ENCODE measurements at regions not wholly inside any gene's neighbourhood (a gene's known extent, or its start where the extent isn't known, plus 50 kb on each side); places are given as distances from the start of the nearest gene placed in this dataset.

DNA sequence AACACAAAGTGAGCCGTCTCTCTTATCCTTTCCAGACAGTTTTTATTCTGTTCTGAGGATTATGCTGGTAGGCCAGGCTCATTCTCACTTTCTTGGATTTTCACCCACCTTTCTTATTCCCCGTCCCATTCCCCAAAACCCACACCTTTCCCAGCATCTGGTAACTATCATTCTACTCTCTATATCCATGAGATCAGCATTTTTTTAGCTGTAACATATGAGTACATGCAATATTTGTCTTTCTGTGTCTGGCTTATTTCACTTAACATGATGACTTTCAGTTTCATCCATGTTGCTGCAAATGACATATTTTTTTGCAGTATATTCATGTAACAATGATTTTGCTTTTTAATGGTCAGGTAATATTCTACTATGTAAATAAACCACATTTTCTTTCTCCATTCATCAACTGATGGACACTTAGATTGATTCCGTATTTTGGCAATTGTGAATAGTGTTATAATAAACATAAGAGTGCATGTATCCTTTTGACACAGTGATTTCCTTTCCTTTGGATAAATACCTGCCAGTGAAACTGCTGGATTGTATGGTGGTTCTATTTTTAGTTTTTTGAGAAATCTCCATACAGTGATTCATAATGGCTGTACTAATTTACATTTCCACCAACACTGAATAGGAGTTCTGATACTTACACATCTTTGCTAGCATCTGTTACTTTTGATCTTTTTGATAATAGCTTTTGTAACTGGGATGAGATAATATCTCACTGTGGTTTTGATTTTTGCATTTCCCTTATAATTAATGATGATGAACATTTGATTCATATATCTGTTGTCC, 289.3 kb downstream of the RPRM start:
- H3K27ac ChIP-seq, result no peak overlapping the region
- no peak for DNase-seq
- intact Hi-C loops (cut with DNase I; ENCODE audit: low total_unique reads), result no loop called here
- WGBS, 5 donors, result 85 to 96% (median 88%) methylated on average over 3 of the region's 3 CpGs
- no peak overlapping the region for H3K4me3 ChIP-seq
- H3K36me3 ChIP-seq, result no peaks in the 10 kb centered on the region
- no peaks in the 10 kb centered on the region for H3K4me1 ChIP-seq
- peaks cover 5 to 41% (median 32%) of the 10 kb centered on the region in 8 donors for H3K9me3 ChIP-seq
- TF ChIP-seq, protein P1, sequence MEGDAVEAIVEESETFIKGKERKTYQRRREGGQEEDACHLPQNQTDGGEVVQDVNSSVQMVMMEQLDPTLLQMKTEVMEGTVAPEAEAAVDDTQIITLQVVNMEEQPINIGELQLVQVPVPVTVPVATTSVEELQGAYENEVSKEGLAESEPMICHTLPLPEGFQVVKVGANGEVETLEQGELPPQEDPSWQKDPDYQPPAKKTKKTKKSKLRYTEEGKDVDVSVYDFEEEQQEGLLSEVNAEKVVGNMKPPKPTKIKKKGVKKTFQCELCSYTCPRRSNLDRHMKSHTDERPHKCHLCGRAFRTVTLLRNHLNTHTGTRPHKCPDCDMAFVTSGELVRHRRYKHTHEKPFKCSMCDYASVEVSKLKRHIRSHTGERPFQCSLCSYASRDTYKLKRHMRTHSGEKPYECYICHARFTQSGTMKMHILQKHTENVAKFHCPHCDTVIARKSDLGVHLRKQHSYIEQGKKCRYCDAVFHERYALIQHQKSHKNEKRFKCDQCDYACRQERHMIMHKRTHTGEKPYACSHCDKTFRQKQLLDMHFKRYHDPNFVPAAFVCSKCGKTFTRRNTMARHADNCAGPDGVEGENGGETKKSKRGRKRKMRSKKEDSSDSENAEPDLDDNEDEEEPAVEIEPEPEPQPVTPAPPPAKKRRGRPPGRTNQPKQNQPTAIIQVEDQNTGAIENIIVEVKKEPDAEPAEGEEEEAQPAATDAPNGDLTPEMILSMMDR (IDR thresholded peaks at IDR 0.05 in 8 of 11, conservative IDR thresholded peaks at IDR 0.05 in 3 of 11), result no peak
- TF ChIP-seq POLR2A (IDR thresholded peaks at IDR 0.05) (no peak), POLR2AphosphoS5 (IDR thresholded peaks at IDR 0.05) (no peak)
- no peaks in the 10 kb centered on the region for H3K27me3 ChIP-seq (replicated peaks in 1 of 7)

DNA sequence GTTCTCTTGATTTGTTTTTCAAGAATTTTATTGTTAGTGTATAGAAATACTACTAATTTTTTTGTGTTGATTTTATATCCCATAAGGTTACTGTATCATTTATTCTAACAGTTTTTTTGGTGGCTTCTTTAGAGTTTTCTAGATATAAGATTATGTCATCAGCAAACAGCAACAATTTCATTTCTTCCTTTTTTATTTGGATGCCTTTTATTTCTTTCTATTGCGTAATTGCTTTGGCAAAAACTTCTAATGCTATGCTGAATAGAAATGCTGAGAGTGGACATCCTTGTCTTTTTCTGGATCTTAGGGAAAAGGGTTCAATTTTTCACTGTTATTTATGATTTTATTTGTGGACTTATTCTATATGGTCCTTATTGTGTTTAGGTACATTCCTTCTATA, 298.8 kb downstream of the RPRM start:
- Histone ChIP-seq H3K36me3 (no peaks in the 10 kb centered on the region), H3K9me3 (peaks cover 0 to 2% (median under 1%) of the 10 kb centered on the region in 8 donors), H3K4me3 (no peak overlapping the region), H3K27me3 (replicated peaks in 1 of 7) (no peaks in the 10 kb centered on the region), H3K27ac (no peak overlapping the region), H3K4me1 (no peaks in the 10 kb centered on the region)
- intact Hi-C loops (cut with DNase I; ENCODE audit: low total_unique reads), result no loop called here
- 90 to 96% (median 95%) methylated on average over 1 of the region's 1 CpG for WGBS, 5 donors
- no peak for DNase-seq
- TF ChIP-seq POLR2A (IDR thresholded peaks at IDR 0.05), result no peak
- TF ChIP-seq, protein P1 (IDR thresholded peaks at IDR 0.05 in 8 of 11, conservative IDR thresholded peaks at IDR 0.05 in 3 of 11), result no peak
- TF ChIP-seq POLR2AphosphoS5 (IDR thresholded peaks at IDR 0.05), result no peak

DNA sequence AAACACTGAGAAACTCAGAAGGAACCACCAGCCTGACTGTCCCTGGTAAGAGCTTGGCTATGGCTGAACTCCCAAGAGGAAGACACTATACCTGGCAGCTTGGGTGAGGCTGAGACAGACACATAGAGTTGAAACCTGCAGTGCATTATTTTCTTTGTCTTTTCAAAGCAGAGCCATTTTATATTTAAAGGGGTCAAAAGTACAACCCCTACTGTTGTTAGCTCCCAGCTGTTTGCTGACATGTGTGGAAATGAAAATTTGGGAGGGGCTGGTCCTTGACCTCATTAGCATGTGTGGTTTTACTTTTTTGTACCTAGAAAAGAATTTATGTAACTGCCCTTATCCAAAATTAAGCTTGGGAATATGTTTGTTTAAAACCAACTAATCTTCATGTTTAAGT, 309.0 kb downstream of the RPRM start:
- Histone ChIP-seq H3K4me1 (no peaks in the 10 kb centered on the region), H3K27ac (no peak overlapping the region), H3K4me3 (no peak overlapping the region), H3K27me3 (replicated peaks in 1 of 7) (no peaks in the 10 kb centered on the region), H3K9me3 (no peaks in the 10 kb centered on the region), H3K36me3 (no peaks in the 10 kb centered on the region)
- intact Hi-C loops (cut with DNase I; ENCODE audit: low total_unique reads), result no loop called here
- no peak for DNase-seq
- TF ChIP-seq, protein P1 (IDR thresholded peaks at IDR 0.05 in 8 of 11, conservative IDR thresholded peaks at IDR 0.05 in 3 of 11), result no peak
- TF ChIP-seq POLR2A (IDR thresholded peaks at IDR 0.05) (no peak), POLR2AphosphoS5 (IDR thresholded peaks at IDR 0.05) (no peak)

DNA sequence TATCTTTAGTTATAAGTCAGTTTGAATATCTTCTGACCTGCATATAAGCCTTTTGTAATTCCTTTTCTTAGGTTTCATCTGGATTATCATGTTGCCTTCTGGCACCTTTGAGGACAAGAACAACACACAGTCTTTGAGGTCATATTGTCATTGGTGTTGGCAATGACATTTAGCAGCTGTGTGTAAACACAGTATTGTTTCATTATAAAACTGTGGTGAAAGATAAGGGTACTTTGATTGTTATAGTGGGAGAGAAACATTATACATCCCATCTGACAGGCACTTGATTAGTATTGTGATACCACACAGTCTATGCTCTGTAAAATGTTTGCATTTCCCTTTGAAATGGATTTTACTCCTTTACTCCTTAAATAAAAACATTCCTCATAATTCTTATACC, 313.5 kb downstream of the RPRM start:
- Histone ChIP-seq H3K27ac (no peak overlapping the region), H3K27me3 (replicated peaks in 1 of 7) (no peaks in the 10 kb centered on the region), H3K9me3 (no peaks in the 10 kb centered on the region), H3K4me1 (no peaks in the 10 kb centered on the region), H3K4me3 (no peak overlapping the region), H3K36me3 (no peaks in the 10 kb centered on the region)
- intact Hi-C loops (cut with DNase I; ENCODE audit: low total_unique reads), result no loop called here
- no peak for TF ChIP-seq POLR2AphosphoS5 (IDR thresholded peaks at IDR 0.05)
- TF ChIP-seq, protein P1 (IDR thresholded peaks at IDR 0.05 in 8 of 11, conservative IDR thresholded peaks at IDR 0.05 in 3 of 11), result no peak
- DNase-seq, result no peak

All from spleen (tissue), 11 donors.